GM10266 (cell line): ENCODE measurements at regions not wholly inside any gene's neighbourhood (a gene's known extent, or its start where the extent isn't known, plus 50 kb on each side); places are given as distances from the start of the nearest gene placed in this dataset.

ENCODE experiments used
- DNase-seq: peaks from one replicate; pipeline ENCODE4 v3.0.0; 2012; ENCODE audit errors: extremely low spot score
- TF ChIP-seq, protein P1 (sequence below): IDR thresholded peaks from 2 replicates; pipeline ENCODE4 v1.5.1; 2012; ENCODE audit warnings: mild to moderate bottlenecking, low read depth; ENCODE audit not compliant: control insufficient read depth, insufficient read depth; ENCODE audit errors: missing control alignments

GRCh38 chr2:16006537-16007166 lies 66.3 kb downstream of the MYCN start:
- TF ChIP-seq, protein P1, sequence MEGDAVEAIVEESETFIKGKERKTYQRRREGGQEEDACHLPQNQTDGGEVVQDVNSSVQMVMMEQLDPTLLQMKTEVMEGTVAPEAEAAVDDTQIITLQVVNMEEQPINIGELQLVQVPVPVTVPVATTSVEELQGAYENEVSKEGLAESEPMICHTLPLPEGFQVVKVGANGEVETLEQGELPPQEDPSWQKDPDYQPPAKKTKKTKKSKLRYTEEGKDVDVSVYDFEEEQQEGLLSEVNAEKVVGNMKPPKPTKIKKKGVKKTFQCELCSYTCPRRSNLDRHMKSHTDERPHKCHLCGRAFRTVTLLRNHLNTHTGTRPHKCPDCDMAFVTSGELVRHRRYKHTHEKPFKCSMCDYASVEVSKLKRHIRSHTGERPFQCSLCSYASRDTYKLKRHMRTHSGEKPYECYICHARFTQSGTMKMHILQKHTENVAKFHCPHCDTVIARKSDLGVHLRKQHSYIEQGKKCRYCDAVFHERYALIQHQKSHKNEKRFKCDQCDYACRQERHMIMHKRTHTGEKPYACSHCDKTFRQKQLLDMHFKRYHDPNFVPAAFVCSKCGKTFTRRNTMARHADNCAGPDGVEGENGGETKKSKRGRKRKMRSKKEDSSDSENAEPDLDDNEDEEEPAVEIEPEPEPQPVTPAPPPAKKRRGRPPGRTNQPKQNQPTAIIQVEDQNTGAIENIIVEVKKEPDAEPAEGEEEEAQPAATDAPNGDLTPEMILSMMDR: no peak
- DNase-seq: no peak

- TF ChIP-seq, protein P1: no peak
- no peak for DNase-seq
These were observed 65.6 kb downstream of the MYCN start for GRCh38 chr2:16005816-16006536.

DNA sequence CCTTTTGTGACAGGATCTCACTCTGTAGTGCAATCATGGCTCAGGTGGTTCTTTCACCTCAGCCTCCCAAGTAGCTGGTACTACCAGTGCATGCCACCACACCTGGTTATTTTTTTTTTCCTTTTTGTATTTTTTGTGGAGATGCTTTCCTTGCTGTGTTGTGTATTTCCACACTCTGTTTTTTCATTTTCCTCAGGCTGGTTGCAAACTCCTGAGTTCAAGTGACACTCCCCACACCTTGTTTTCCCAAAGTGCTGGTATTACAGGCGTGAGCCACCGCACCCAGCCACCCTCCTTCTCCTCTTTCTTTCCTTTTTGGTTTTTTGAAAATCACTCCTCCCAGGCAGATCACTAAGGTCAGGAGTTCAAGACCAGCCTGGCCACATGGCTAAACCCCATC lies 65.0 kb downstream of the MYCN start:
- DNase-seq: no peak
- TF ChIP-seq, protein P1: no peak

DNA sequence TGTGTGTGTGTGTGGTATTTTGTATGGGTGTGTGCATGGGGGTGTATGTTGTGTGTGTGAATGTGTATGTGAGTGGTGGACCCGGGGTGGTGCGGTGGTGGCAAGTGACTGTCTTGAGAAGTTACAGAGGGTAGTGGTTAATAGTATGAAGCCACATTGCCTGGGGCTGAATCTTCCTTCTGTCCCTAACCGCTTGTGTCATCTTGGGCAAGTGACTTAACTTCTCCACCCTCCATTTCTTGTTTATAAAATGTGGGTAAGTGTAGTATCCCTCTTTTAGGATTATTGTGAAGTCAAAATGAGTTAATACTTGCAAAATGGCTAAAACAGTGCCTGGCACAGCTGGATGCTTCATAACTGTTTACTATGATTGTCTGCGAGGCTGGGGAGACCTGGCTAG lies 63.5 kb downstream of the MYCN start:
- TF ChIP-seq, protein P1: no peak
- no peak for DNase-seq

GRCh38 chr2:16003152-16003551 lies 62.8 kb downstream of the MYCN start:
- DNase-seq: no peak
- TF ChIP-seq, protein P1: no peak

- no peak for DNase-seq
- TF ChIP-seq, protein P1: no peak
These were observed 62.2 kb downstream of the MYCN start for GRCh38 chr2:16002575-16002974.

GRCh38 chr2:16002144-16002543 lies 61.8 kb downstream of the MYCN start:
- TF ChIP-seq, protein P1: no peak
- no peak for DNase-seq
